ENCODE measurements at regions not wholly inside any gene's neighbourhood (a gene's known extent, or its start where the extent isn't known, plus 50 kb on each side); places are given as distances from the start of the nearest gene placed in this dataset.

DNA sequence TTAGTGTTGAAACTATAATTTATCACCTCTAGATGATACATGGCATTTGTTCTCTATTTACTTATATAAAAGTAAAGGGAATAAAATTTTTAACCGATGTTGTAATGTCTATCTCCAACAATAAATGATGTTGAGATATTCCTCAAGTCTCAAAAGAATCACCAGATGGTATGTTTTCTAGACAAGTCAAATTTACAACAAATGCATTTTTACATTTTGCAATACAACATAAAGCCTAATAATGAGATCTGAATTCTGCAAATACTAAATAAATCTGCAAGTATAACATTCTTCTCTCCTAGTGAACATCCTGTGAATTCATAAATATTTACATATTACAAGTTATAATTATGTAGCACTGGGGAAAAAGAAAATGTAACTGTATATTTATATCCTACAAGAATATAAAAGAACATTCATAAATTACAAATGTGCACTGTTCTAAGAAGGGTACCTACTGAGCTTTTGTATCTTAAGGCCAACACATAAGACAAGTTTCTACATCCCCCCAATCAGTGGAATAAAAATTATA, 1504.4 kb upstream of the ZEB2 start:
- DNase-seq, result no peak

DNA sequence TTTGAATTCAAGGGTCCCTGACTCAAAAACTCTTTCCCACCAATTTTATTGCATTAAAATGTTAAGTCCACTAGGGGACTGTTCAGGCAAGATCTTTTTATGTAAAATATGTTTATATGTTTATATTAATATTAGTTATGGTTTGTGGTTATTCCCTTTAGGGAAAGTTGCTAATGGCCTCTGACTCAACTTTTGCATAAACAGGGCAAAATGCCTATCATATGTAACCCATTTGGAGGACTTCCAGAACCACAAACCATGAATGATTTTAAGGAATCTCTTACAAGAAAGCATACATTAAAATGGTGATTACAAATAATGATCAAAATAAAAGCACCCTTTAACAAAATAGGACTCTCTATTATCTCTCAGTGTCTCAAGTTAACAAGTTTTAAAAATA, 1484.5 kb upstream of the ZEB2 start:
- no peak for DNase-seq

DNA sequence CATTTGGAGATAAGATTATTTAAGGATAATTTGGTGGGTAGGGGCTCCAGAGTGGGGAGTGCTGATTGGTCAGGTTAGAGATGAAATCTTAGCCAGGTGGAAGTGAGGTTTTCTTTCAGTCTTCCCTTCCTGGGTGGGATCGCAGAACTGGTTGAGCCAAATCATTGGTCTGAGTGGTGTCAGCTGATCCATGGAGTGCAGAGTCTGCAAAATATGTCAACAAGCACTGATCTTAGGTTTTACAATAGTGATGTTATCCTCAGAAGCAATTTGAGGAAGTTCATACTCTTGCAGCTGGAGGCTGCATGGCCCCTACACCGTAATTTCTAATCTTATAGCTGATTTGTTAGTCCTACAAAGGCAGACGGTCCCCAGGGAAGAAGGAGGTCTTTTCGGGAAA, 1483.4 kb upstream of the ZEB2 start:
- no peak for DNase-seq

- no peak for DNase-seq
Observed at GRCh38 chr2:145994910-145995309, 1475.0 kb upstream of the ZEB2 start.

- no peak for DNase-seq
Observed at GRCh38 chr2:145992572-145992971, 1472.7 kb upstream of the ZEB2 start.

GRCh38 chr2:145987793-145988192, 1467.9 kb upstream of the ZEB2 start:
- no peak for DNase-seq

GRCh38 chr2:145985517-145985916, 1465.6 kb upstream of the ZEB2 start:
- DNase-seq, result no peak

GRCh38 chr2:145984580-145984979, 1464.7 kb upstream of the ZEB2 start:
- DNase-seq, result no peak

DNA sequence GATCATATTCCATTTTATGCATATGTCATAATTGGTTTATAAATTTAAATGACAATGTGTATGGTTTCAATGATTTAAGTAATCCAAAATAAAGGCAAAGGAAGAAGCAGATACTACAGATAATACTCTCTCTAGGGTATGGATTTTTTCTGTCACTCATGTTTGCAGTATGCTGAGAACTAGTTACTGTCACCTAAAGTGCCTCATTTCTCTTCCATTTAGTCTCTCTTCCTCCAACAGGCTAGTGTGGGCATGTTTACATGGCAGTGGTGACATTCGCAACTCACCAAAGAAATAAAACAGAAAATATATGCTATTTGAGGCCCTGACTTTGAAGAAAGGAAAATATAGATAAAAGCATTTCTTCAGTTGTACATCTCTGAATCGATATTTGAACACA, 1460.4 kb upstream of the ZEB2 start:
- no peak for DNase-seq

- no peak for DNase-seq
Observed at GRCh38 chr2:145975406-145975805, 1455.5 kb upstream of the ZEB2 start.

DNA sequence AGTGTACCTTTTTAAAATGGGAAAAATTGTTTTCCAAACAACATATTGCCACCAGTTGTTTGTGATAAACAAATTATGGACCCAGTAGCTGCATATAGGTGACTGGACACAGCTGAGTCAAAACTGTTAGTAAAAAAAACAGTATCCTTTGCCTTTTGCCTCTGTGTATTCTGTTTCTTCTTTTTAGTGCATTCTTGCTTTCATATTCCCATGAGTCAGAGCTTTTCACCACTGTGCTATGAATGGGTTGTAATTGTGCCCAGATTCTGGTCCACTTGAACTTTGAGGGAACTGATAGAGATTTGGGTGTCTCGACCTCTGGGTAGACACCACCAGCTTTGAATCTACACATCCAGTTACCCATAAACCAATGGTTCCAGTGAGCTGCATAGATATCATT, 1441.9 kb upstream of the ZEB2 start:
- no peak for DNase-seq

GRCh38 chr2:145960479-145961163, 1440.7 kb upstream of the ZEB2 start:
- DNase-seq, result no peak

- no peak for DNase-seq
Observed at GRCh38 chr2:145958611-145959010, 1438.7 kb upstream of the ZEB2 start.

DNA sequence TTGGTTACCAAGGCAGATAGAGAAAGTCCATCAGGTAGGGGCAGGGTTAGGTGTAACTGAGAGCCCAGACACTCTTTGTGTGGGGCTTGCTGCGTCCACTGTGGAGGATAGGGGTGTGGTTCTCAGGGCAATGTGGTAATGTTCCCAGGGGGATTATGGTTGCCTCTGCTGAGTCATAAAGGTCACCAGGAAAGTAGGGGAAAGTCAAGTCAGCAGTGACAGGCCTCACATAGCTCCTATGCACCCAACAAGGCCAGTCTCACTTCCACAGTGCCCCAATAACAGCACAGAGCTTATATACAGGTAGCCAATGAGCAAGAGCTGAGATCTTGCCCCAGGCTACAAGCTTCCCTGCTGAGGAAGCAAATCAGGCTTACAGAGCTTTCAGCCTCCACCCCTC, 1438.0 kb upstream of the ZEB2 start:
- DNase-seq, result no peak

GRCh38 chr2:145939949-145940348, 1420.0 kb upstream of the ZEB2 start:
- DNase-seq, result no peak

DNA sequence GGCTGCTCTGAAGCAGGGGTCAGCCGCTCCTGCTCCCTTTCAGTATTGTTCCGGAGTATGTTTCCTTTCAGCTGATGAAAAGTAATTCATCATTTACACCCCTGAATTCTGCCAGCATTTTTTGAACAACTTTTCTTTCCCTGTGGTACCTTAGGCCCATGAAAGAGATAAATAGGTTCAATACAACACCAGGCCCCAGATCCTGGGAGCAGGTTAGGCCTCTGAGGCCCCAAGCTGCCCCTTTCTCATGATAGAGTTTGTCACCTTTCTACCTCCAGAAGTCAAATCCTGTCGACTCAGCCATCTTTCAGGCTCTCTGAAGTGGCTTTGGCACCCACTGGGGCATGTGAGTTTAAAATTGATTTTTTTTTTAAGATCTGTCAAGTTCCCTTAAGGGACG, 1415.1 kb upstream of the ZEB2 start:
- DNase-seq, result no peak

- no peak for DNase-seq
Observed at GRCh38 chr2:145931781-145932395, 1412.0 kb upstream of the ZEB2 start.

DNA sequence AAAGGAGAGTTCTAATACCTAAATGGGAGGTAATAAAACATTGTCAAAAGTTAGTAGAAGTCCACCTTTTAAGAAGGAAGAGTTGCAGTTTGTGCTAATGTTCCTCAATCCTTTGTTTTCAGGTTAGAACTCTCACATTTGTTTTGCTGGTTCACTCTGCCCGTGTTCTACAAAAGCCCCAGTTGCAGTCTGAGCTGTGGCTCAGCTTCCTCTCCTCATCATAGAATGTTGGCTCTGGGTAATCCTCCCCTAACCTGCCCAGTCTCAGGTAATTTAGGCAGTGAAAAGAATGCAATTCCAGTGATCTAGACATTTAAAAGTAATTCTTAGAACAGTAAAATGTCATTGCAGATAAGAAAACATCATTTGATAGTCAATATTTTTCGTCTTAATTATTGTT, 1410.4 kb upstream of the ZEB2 start:
- DNase-seq, result no peak

DNA sequence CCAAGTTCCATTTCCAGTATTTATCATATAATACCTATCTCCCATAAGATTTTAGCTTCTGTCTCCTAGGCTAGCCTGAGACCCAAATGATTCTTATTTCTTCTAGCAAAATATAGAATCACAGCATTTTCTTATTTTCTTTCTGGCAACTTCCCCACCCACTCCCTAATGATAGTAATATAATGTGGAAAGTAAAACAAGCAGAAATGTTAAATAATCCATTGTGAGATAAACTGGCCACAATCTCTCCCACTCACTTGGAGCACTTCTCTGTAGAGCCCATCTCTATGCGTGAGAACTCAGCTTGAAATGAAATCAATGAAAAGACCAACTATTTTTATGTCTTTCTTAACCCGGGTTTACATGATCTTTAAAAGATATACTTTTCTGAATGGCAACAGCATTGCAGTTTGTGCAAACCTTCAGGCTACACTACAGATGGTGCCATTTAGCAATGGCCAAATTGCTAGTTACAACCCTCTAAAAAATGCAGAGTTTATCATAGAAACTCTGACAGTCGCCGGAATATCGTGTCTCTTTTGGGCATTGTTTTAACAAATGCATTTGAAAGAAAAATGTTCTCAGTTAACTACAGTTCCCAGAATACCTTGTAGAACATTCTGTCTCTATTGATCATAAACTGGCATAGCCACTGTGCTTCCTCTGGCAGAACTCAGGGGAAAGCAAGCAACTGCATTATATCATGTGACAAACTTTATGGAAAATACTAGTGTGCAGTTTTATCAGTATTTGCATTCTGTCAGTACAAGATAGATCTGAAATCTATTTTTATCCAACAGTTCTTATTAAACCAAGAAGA, 1407.4 kb upstream of the ZEB2 start:
- no peak for DNase-seq

DNA sequence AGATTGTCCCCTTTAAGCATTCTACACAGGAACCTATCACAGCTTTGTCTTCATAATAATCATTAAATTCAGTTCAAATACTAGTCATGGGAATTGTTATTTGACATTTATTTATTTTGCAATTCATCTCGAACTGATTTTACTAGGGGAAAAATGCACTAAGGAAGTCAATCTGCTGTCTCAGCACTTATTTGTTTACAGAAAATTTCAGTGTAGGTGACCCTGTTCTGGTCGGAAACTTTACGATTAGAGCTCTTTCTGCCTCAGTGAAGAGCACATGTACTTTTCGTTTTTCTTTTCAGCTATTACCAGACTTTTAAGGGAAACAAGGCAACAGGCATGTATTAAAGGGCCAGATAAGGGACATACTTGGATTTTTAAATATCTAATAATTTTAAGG, 1405.7 kb upstream of the ZEB2 start:
- DNase-seq, result no peak

DNA sequence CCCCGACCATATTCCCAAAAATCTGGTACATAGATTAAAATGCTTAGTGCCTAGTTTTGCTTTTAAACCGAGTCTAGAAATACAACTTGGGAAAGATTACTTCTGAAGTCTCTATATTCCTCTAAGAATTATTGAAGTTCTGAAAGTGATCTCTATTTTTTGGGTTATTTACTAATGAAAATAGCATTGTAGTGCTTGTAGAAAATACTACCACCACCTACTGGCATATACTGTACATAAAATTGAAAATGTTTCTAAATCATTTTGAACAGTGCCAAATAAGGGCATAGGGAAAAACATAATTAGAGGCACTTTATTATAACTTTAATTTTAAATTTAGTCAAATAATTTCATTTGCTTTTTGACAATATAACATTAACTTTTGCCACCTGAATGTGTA, 1399.6 kb upstream of the ZEB2 start:
- DNase-seq, result no peak

DNA sequence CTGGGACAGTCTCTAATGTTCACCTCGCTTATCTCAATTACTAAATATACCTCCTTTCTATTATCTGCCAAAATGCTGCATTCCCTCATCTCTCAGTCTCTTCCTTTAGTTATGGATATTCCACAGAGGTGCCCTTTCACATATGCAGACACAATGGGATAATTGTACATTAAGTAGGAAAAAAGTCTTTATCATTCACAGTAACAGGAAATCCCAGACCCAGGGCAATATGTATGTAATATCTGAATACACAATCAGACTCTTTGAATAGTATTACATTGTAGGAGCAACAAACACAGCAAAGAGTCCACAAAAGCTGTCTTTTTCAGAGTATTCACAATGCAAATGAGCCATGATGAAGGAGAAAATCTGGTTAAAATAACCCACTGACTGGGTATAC, 1399.0 kb upstream of the ZEB2 start:
- DNase-seq, result no peak

GRCh38 chr2:145916799-145917198, 1396.9 kb upstream of the ZEB2 start:
- DNase-seq, result no peak

DNA sequence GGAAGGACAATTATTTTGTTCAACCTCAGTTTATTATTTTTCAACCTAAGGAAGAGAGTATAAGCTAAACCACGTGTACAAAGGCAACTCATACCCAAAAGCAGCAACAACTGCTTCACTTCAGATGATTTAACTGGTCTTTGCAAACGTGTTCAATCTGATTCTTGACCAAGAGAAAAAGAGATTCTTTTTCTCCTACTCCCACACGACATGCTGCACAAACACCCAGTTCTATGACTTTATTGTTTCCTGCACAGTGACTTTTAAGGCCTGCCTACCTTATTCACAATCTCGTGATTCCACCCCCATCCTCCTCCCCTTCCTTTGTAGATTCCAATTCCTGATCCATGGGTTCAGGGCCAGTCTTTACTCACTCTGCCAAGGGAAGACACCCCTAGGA, 1394.8 kb upstream of the ZEB2 start:
- no peak for DNase-seq
